LNCaP clone FGC (cell line): ENCODE measurements at regions not wholly inside any gene's neighbourhood (a gene's known extent, or its start where the extent isn't known, plus 50 kb on each side); places are given as distances from the start of the nearest gene placed in this dataset.
A peak's percentile ranks its signal among the peaks of the same experiment; 100 is the strongest.

Experiments
- DNase-seq: peaks from one replicate; pipeline ENCODE4 v3.0.0-alpha.2; 2011; ENCODE audit warnings: low read depth
- H3K4me3 ChIP-seq: 2 replicates; pipeline ENCODE4 v1.5.1; 2011; ENCODE audit warnings: mild to moderate bottlenecking, low read depth, low read length, control low read depth
- CTCF ChIP-seq: IDR thresholded peaks from 2 replicates; pipeline ENCODE4 v1.5.1; 2012; ENCODE audit warnings: mild to moderate bottlenecking; ENCODE audit not compliant: control insufficient read depth, insufficient read depth; ENCODE audit errors: extremely low read depth

GRCh38 chr18:22473366-22473765 lies 55.7 kb upstream of the CTAGE1 start:
- H3K4me3 ChIP-seq: no peak overlapping the region
- DNase-seq: no peak
- TF ChIP-seq CTCF: no peak

GRCh38 chr18:22475426-22476100 lies 57.8 kb upstream of the CTAGE1 start:
- no peak for DNase-seq
- TF ChIP-seq CTCF: no peak
- no peak overlapping the region for H3K4me3 ChIP-seq

- no peak for TF ChIP-seq CTCF
- no peak overlapping the region for H3K4me3 ChIP-seq
- DNase-seq: no peak
Measured at GRCh38 chr18:22477222-22477621, 59.5 kb upstream of the CTAGE1 start.

- H3K4me3 ChIP-seq: no peak overlapping the region
- DNase-seq: no peak
- no peak for TF ChIP-seq CTCF
Measured at GRCh38 chr18:22482948-22483347, 65.2 kb upstream of the CTAGE1 start.

GRCh38 chr18:22483407-22483806 lies 65.7 kb upstream of the CTAGE1 start:
- no peak for DNase-seq
- TF ChIP-seq CTCF: no peak
- no peak overlapping the region for H3K4me3 ChIP-seq

GRCh38 chr18:22484471-22484870 lies 66.8 kb upstream of the CTAGE1 start:
- TF ChIP-seq CTCF: no peak
- DNase-seq: no peak
- no peak overlapping the region for H3K4me3 ChIP-seq

- no peak for TF ChIP-seq CTCF
- DNase-seq: peak; percentile 92
- no peak overlapping the region for H3K4me3 ChIP-seq
Measured at GRCh38 chr18:22485808-22486244, 68.1 kb upstream of the CTAGE1 start.
